ENCODE measurements at regions not wholly inside any gene's neighbourhood (a gene's known extent, or its start where the extent isn't known, plus 50 kb on each side); places are given as distances from the start of the nearest gene placed in this dataset.
"Not testable (repeated sequence)": the region's sequence is repeated elsewhere in the genome, so short reads cannot be mapped to it uniquely, and the experiment has no call there.

DNA sequence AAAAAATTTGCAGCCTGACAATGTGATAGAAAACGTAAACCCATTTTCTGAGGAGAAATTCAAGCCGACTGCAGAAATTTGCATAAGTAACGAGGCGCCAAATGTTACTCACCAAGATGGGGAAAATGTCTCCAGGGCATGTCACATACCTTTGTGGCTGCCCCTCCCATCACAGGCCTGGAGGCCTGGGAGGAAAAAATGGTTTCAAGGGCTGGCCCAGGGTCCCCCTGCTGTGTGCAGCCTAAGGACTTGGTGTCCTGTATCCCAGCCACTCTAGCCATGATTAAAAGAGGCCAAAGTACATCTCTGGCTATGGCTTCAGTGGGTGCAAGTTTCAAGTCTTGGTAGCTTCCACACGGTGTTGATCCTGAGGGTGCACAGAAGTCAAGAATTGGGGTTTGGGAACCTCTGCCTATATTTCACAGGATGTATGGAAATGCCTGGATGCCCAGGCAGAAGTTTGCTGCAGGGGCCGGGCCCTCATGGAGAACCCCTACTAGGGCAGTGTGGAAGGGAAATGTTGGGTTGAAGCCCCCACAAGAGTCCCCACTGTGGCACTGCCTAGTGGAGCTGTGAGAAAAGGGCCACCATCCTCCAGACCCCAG, 1842.3 kb downstream of the PCDH9 start:
- H3K79me2 ChIP-seq (ENCODE audit: control insufficient read depth, insufficient read depth, low read length, unreplicated experiment), result no peaks in the 10 kb centered on the region
- no peaks in the 10 kb centered on the region for H3K36me3 ChIP-seq (ENCODE audit: insufficient read depth, low read length)
- no peak overlapping the region for H3K4me3 ChIP-seq (ENCODE audit: low read depth, low read length)
- H3K27me3 ChIP-seq (ENCODE audit: insufficient read depth, low read length), result no peaks in the 10 kb centered on the region
- H3K27ac ChIP-seq (ENCODE audit: low read depth, low read length), result no peak overlapping the region
- no peak overlapping the region for H2AFZ ChIP-seq (ENCODE audit: low read length, unreplicated experiment)
- no peaks in the 10 kb centered on the region for H3K4me1 ChIP-seq (ENCODE audit: control insufficient read depth, insufficient read depth, low read length, unreplicated experiment)

DNA sequence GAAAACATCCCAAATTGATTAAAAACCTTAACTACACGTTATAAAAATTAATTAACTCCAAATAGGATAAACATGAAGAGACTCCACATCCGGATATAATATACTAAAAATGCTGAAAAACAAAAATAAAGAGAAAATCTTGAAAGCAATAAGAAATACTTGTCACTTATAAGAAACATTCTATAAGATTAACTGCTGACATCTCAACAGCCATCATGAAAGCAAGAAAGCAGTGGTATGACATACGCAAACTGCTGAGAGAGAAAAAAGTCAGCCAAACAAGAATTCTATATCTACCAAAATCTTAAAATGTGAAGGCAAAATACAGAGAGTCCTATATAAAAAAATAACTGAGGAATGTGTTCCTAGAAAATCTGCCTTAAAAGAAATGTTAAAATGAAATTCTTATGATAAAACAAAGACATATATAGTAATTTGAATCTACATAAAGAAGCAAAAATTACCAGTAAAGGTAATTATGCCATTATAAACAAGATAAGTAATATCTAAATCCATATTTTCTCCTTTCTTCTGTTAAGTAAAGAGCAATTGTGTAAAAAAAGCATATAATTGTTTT, 1851.1 kb downstream of the PCDH9 start:
- Histone ChIP-seq H3K4me1 (ENCODE audit: control insufficient read depth, insufficient read depth, low read length, unreplicated experiment) (no peaks in the 10 kb centered on the region), H2AFZ (ENCODE audit: low read length, unreplicated experiment) (no peak overlapping the region), H3K27ac (ENCODE audit: low read depth, low read length) (no peak overlapping the region), H3K79me2 (ENCODE audit: control insufficient read depth, insufficient read depth, low read length, unreplicated experiment) (no peaks in the 10 kb centered on the region), H3K36me3 (ENCODE audit: insufficient read depth, low read length) (no peaks in the 10 kb centered on the region), H3K27me3 (ENCODE audit: insufficient read depth, low read length) (no peaks in the 10 kb centered on the region), H3K4me3 (ENCODE audit: low read depth, low read length) (no peak overlapping the region)

DNA sequence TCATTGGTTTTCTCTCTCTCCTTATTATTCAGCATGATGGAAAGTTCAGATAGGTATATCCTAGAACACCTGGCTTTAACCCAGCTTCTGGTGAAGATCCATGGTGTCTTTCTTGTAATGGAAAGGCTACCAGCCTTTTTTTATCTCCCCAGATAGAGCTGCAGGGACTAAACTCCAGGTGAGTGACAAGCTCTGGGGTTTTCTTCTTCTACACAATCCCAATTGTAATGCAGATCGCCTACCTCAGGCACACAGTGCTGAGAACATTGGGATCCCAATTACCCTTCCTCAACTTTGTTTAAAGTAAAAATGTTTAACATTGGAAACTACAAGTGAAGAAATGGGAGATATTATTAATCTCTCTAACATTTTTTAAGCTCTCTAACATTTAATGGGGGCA, 1851.7 kb downstream of the PCDH9 start:
- no peaks in the 10 kb centered on the region for H3K36me3 ChIP-seq (ENCODE audit: insufficient read depth, low read length)
- no peaks in the 10 kb centered on the region for H3K4me1 ChIP-seq (ENCODE audit: control insufficient read depth, insufficient read depth, low read length, unreplicated experiment)
- H2AFZ ChIP-seq (ENCODE audit: low read length, unreplicated experiment), result no peak overlapping the region
- no peak overlapping the region for H3K4me3 ChIP-seq (ENCODE audit: low read depth, low read length)
- H3K79me2 ChIP-seq (ENCODE audit: control insufficient read depth, insufficient read depth, low read length, unreplicated experiment), result no peaks in the 10 kb centered on the region
- no peaks in the 10 kb centered on the region for H3K27me3 ChIP-seq (ENCODE audit: insufficient read depth, low read length)
- H3K27ac ChIP-seq (ENCODE audit: low read depth, low read length), result no peak overlapping the region

DNA sequence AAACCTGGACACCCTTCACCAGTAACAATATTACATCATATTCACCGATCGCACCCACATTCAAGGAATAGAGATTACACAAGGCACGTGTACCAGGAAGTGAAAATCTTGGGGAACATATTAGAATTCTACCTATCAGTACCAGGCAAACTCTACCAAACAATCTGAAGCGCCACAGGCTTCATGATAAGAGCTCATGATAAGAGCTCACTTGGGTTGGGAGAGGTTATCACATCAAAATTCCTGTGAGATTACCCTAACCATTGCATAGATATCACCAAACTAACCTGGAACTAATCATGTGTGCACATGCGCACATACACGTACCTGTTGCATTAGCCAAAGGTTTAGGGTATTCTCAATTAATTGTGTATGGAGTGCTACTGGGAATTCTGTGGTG, 1861.3 kb downstream of the PCDH9 start:
- no peak overlapping the region for H3K27ac ChIP-seq (ENCODE audit: low read depth, low read length)

DNA sequence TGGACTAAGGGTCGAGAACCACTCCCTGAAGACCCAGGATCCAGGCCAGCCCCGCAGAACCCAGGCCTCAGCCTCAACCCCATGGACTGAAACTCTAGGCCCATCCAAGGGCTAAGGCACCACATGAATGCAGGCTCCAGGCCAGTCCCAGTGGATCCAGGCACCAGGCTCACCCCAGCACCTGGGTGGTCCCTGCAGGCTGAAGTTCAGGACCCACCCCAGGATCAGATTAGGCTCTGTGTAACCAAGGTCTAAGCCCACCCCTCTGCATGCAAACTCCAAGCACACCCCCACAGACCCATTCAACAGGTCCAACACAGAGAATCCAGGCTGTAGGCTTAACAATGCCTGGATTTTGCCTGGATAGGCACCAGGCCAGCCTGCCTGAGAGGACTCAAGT, 1876.2 kb downstream of the PCDH9 start:
- no peaks in the 10 kb centered on the region for H3K36me3 ChIP-seq (ENCODE audit: insufficient read depth, low read length)
- no peaks in the 10 kb centered on the region for H3K27me3 ChIP-seq (ENCODE audit: insufficient read depth, low read length)
- H3K4me1 ChIP-seq (ENCODE audit: control insufficient read depth, insufficient read depth, low read length, unreplicated experiment), result no peaks in the 10 kb centered on the region
- H3K79me2 ChIP-seq (ENCODE audit: control insufficient read depth, insufficient read depth, low read length, unreplicated experiment), result no peaks in the 10 kb centered on the region
- no peak overlapping the region for H2AFZ ChIP-seq (ENCODE audit: low read length, unreplicated experiment)
- no peak overlapping the region for H3K4me3 ChIP-seq (ENCODE audit: low read depth, low read length)
- no peak overlapping the region for H3K27ac ChIP-seq (ENCODE audit: low read depth, low read length)

More for the DNA sequence above, 1861.3 kb downstream of the PCDH9 start:
- Histone ChIP-seq H3K36me3 (ENCODE audit: insufficient read depth, low read length) (no peaks in the 10 kb centered on the region), H3K4me1 (ENCODE audit: control insufficient read depth, insufficient read depth, low read length, unreplicated experiment) (no peaks in the 10 kb centered on the region), H3K79me2 (ENCODE audit: control insufficient read depth, insufficient read depth, low read length, unreplicated experiment) (no peaks in the 10 kb centered on the region), H2AFZ (ENCODE audit: low read length, unreplicated experiment) (no peak overlapping the region), H3K27me3 (ENCODE audit: insufficient read depth, low read length) (no peaks in the 10 kb centered on the region), H3K4me3 (ENCODE audit: low read depth, low read length) (no peak overlapping the region)

GRCh38 chr13:65353150-65353549, 1877.0 kb downstream of the PCDH9 start:
- H3K79me2 ChIP-seq (ENCODE audit: control insufficient read depth, insufficient read depth, low read length, unreplicated experiment); H3K27me3 ChIP-seq (ENCODE audit: insufficient read depth, low read length); H3K27ac ChIP-seq (ENCODE audit: low read depth, low read length); H3K36me3 ChIP-seq (ENCODE audit: insufficient read depth, low read length); H3K4me3 ChIP-seq (ENCODE audit: low read depth, low read length); H3K4me1 ChIP-seq (ENCODE audit: control insufficient read depth, insufficient read depth, low read length, unreplicated experiment); H2AFZ ChIP-seq (ENCODE audit: low read length, unreplicated experiment): not testable (repeated sequence)

DNA sequence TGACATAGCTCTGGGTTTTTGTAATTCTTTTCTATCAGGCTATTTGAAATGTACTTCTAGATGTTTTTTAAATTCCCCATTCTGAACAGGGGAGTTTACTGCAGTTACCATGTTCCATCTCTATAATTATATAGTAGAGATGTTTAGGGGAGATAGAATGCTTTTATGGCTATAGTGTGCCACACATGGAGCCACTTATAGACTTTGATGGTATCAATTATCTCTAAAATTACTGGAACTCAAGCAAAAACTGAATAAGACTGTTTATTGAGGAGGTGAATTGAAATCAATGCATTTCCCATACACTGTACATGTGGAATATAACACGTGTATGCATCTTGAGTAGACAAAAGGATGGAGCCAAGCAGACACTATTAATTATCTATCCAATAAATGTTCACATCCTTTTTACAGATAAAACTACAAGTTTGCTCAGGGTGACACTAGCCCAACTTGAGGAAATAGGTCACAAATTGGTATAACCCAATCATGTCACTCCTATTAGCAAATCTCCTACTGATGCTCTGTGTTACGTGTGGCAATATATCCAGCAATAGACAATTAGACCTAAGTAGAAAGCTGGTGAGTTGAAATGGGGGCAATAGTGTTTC, 1882.6 kb downstream of the PCDH9 start:
- Histone ChIP-seq H3K27ac (ENCODE audit: low read depth, low read length) (no peak overlapping the region), H3K79me2 (ENCODE audit: control insufficient read depth, insufficient read depth, low read length, unreplicated experiment) (no peaks in the 10 kb centered on the region), H2AFZ (ENCODE audit: low read length, unreplicated experiment) (no peak overlapping the region), H3K4me3 (ENCODE audit: low read depth, low read length) (no peak overlapping the region), H3K36me3 (ENCODE audit: insufficient read depth, low read length) (no peaks in the 10 kb centered on the region), H3K4me1 (ENCODE audit: control insufficient read depth, insufficient read depth, low read length, unreplicated experiment) (no peaks in the 10 kb centered on the region), H3K27me3 (ENCODE audit: insufficient read depth, low read length) (no peaks in the 10 kb centered on the region)

DNA sequence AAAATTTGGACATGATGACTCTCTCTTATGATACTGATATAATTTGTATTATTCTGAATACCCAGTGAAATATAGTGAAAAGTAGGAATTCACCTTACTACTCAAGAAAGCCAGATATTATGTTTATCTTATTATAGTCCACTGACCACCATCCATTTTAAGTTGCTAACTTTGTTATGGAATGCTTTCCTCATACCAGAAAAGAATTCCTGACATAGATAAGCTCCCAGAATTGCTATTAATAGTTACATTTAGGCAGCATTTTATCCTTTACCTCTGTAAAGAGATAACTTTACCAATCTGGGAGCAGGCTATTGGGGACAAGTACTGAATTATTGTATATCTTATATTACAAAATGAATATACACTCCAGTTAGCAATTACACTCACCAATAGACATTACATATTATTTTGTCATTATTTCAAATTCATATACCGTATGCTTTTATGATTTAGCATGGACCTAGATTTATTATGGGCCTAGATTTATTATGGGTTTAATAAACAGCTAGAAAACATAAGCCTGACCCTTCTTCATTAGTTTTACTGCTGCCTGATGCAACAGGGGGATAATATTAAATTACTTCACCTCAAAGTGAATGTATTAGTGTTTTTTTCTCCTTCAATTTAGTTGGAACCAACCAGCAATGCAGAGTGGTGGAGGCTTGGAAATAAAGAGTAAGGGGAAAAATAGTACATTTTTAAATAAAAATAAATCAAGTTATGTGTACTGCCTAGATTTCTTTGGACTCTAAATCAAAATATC, 1886.1 kb downstream of the PCDH9 start:
- Histone ChIP-seq H3K27me3 (ENCODE audit: insufficient read depth, low read length) (no peaks in the 10 kb centered on the region), H3K79me2 (ENCODE audit: control insufficient read depth, insufficient read depth, low read length, unreplicated experiment) (no peaks in the 10 kb centered on the region), H2AFZ (ENCODE audit: low read length, unreplicated experiment) (no peak overlapping the region), H3K4me1 (ENCODE audit: control insufficient read depth, insufficient read depth, low read length, unreplicated experiment) (no peaks in the 10 kb centered on the region), H3K27ac (ENCODE audit: low read depth, low read length) (no peak overlapping the region), H3K4me3 (ENCODE audit: low read depth, low read length) (no peak overlapping the region), H3K36me3 (ENCODE audit: insufficient read depth, low read length) (no peaks in the 10 kb centered on the region)

GRCh38 chr13:65342541-65343337, 1887.4 kb downstream of the PCDH9 start:
- no peak overlapping the region for H3K4me3 ChIP-seq (ENCODE audit: low read depth, low read length)
- H3K4me1 ChIP-seq (ENCODE audit: control insufficient read depth, insufficient read depth, low read length, unreplicated experiment), result no peaks in the 10 kb centered on the region
- no peaks in the 10 kb centered on the region for H3K79me2 ChIP-seq (ENCODE audit: control insufficient read depth, insufficient read depth, low read length, unreplicated experiment)
- H3K27me3 ChIP-seq (ENCODE audit: insufficient read depth, low read length), result no peaks in the 10 kb centered on the region
- H3K27ac ChIP-seq (ENCODE audit: low read depth, low read length), result no peak overlapping the region
- no peak overlapping the region for H2AFZ ChIP-seq (ENCODE audit: low read length, unreplicated experiment)
- H3K36me3 ChIP-seq (ENCODE audit: insufficient read depth, low read length), result no peaks in the 10 kb centered on the region

DNA sequence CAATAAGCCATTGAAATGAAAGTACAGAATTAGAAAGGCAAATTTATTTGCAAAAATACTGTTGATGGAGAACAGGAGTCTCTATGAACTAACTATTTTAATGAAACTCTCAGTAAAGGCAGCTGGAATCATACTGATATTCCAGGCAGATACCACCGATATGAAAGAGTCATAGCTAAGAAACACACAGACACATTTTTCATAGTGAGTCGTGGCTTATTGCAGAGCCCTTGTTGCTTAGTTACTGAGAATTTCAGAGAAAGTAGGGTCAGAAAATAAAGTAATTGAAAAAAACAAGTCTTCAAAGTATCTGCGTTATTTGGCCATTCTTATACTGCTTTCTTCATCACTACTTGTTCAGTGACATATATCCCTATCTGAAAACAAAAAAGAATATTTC, 1890.9 kb downstream of the PCDH9 start:
- H2AFZ ChIP-seq (ENCODE audit: low read length, unreplicated experiment), result no peak overlapping the region
- no peaks in the 10 kb centered on the region for H3K27me3 ChIP-seq (ENCODE audit: insufficient read depth, low read length)
- H3K27ac ChIP-seq (ENCODE audit: low read depth, low read length), result no peak overlapping the region

More for the DNA sequence above, 1890.9 kb downstream of the PCDH9 start:
- no peaks in the 10 kb centered on the region for H3K36me3 ChIP-seq (ENCODE audit: insufficient read depth, low read length)
- no peaks in the 10 kb centered on the region for H3K79me2 ChIP-seq (ENCODE audit: control insufficient read depth, insufficient read depth, low read length, unreplicated experiment)
- no peak overlapping the region for H3K4me3 ChIP-seq (ENCODE audit: low read depth, low read length)
- H3K4me1 ChIP-seq (ENCODE audit: control insufficient read depth, insufficient read depth, low read length, unreplicated experiment), result peaks cover 6% of the 10 kb centered on the region

Data from ACC112 (cell line).